ENCODE measurements at regions not wholly inside any gene's neighbourhood (a gene's known extent, or its start where the extent isn't known, plus 50 kb on each side); places are given as distances from the start of the nearest gene placed in this dataset.

GRCh38 chr3:43163895-43164493, 58.1 kb upstream of the POMGNT2 start:
- TF ChIP-seq, protein P1, sequence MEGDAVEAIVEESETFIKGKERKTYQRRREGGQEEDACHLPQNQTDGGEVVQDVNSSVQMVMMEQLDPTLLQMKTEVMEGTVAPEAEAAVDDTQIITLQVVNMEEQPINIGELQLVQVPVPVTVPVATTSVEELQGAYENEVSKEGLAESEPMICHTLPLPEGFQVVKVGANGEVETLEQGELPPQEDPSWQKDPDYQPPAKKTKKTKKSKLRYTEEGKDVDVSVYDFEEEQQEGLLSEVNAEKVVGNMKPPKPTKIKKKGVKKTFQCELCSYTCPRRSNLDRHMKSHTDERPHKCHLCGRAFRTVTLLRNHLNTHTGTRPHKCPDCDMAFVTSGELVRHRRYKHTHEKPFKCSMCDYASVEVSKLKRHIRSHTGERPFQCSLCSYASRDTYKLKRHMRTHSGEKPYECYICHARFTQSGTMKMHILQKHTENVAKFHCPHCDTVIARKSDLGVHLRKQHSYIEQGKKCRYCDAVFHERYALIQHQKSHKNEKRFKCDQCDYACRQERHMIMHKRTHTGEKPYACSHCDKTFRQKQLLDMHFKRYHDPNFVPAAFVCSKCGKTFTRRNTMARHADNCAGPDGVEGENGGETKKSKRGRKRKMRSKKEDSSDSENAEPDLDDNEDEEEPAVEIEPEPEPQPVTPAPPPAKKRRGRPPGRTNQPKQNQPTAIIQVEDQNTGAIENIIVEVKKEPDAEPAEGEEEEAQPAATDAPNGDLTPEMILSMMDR (conservative IDR thresholded peaks at IDR 0.05; ENCODE audit: low read depth, low read length), result no peak
- no peak for TF ChIP-seq EZH2 (IDR thresholded peaks at IDR 0.05; ENCODE audit: low read length, unreplicated experiment)
